ENCODE measurements at regions not wholly inside any gene's neighbourhood (a gene's known extent, or its start where the extent isn't known, plus 50 kb on each side); places are given as distances from the start of the nearest gene placed in this dataset. TPM values are rescaled to one million over a fixed set of nuclear protein-coding genes. Genes with fewer than 3 reads are reported as not detected.

DNA sequence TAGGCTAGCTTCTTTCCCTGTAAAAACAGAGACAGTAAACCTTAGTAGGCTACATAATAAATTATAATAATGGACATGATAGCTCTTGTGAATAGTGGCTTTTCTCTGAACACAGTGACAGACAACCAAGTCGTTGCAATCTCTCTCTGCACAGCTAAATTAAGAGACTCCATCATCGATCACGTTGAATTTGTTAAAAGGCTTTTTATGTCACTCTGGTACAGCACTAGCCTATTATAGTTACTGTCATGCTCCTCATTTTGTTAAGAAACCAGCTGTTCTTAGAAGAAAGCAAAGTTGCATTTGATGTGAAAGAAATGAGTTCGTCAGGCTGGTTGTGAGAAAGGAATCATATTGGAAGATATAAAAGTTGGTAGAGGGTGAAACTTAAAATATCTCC is 50.3 kb upstream of the ARHGAP28 start (continued):
- TF ChIP-seq SUZ12 (IDR thresholded peaks at IDR 0.05; ENCODE audit: low read length), result no peak
- no peak for TF ChIP-seq CREB1 (IDR thresholded peaks at IDR 0.05)
- TF ChIP-seq EGR1 (IDR thresholded peaks at IDR 0.05; ENCODE audit: borderline replicate concordance, low read depth, low read length), result no peak
- no peak for TF ChIP-seq RBBP5 (IDR thresholded peaks at IDR 0.05; ENCODE audit: borderline replicate concordance, low read depth, low read length)
- no peak for TF ChIP-seq EP300 (IDR thresholded peaks at IDR 0.05; ENCODE audit: borderline replicate concordance in 1 of 2, low read depth in 2 of 2, low read length in 2 of 2)
- no peak for TF ChIP-seq POU5F1 (IDR thresholded peaks at IDR 0.05; ENCODE audit: low read depth, low read length)
- TF ChIP-seq SIN3A (conservative IDR thresholded peaks at IDR 0.05 in 1 of 2, IDR thresholded peaks at IDR 0.05 in 1 of 2; ENCODE audit: low read depth in 1 of 2, low read length in 2 of 2), result no peak
- no peak for TF ChIP-seq JUND (IDR thresholded peaks at IDR 0.05; ENCODE audit: low read length)
- no peak for TF ChIP-seq KDM4A (IDR thresholded peaks at IDR 0.05; ENCODE audit: low read depth, low read length, severe bottlenecking)
- TF ChIP-seq SP4 (IDR thresholded peaks at IDR 0.05; ENCODE audit: low read length), result no peak
- no peak for TF ChIP-seq NRF1 (IDR thresholded peaks at IDR 0.05; ENCODE audit: low read depth, low read length)
- TF ChIP-seq ZNF274 (IDR thresholded peaks at IDR 0.05; ENCODE audit: borderline replicate concordance, extremely low read depth, low read length), result no peak
- no peak for TF ChIP-seq RNF2 (IDR thresholded peaks at IDR 0.05; ENCODE audit: borderline replicate concordance, low read depth, low read length, missing control alignments, poor library complexity, severe bottlenecking)
- no peak for TF ChIP-seq SRF (IDR thresholded peaks at IDR 0.05; ENCODE audit: low read depth, low read length)
- TF ChIP-seq RFX5 (IDR thresholded peaks at IDR 0.05; ENCODE audit: borderline replicate concordance, low read depth, low read length), result no peak

Small RNAs in the stretch of these regions (small RNA-seq; reads per million reads assigned to genes)
- gene RN7SL282P (ENCODE audit: insufficient read depth), result not detected
